HG03039 (cell line): ENCODE measurements at regions not wholly inside any gene's neighbourhood (a gene's known extent, or its start where the extent isn't known, plus 50 kb on each side); places are given as distances from the start of the nearest gene placed in this dataset.

Experiments used
- ATAC-seq: cut with Tn5 transposase; IDR thresholded peaks from one replicate; pipeline ENCODE4 v1.9.1; 2021; ENCODE audit warnings: mild to moderate bottlenecking, moderate library complexity; ENCODE audit not compliant: unreplicated experiment

DNA sequence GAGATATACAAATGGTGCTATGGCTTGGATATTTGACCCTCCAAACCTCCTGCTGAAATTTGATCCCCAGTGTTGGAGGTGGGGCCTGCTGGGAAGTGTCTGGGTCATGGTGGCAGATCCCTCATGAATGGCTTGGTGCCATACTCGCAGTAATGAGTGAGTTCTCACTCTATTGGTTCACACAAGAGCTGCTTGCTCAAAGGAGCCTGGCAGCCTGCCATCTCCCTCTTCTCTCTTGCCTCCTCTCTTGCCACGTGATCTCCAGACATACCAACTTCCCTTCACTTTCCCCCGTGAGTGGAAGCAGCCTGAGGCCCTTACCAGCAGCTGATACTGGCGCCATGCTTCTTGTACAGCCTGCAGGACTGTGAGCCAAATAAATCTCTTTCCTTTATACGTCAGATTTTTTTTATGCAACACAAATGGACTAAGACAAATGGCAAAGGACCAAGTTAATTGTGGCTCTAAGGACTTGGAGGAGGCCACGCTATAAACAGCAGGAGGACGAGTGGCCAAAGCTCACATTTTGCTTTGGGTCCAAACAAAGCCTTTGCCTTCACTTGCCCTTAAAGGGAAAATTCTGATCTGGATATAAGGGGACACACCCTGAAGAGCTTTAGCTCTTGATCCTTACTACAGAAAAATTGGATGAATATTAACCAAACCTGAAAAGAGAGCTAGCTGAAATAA, 214.7 kb downstream of the SS18 start:
- no peak for ATAC-seq

DNA sequence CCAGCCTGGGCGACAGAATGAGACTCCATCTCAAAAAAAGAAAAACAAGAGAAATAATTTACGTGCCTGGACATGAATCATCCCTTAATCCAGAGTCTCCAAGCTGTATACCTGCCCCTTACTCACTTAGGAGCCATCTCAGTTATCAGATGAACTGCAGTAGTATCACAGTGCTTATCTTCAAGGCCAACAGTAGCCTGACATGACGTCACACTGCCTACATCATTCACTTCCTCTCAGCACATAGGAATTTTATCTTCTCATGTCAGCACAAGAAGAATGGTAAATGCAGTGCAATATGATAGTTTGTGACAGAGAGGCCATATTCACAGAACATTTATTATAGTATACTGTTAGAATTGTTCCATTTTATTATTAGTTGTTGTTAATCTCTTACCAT, 216.6 kb downstream of the SS18 start:
- ATAC-seq: no peak

DNA sequence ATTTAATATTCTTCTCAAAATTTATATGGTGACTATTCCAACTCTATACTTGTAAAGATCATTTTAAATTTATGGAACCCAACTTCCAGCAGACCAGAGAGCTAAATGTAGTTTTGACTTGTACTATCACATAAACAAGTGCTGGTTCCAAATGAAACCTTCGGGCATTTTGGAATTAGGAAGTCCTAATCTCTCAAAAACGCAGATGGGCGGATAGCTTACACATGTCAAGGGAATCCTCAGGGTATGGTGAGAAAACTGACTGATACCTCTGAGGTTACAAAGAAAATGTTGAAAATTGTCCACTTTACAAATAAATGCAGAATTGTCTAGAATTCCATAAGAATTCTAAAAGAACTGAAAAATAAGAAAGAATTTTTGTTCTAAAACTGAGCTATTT, 224.1 kb downstream of the SS18 start:
- ATAC-seq: no peak

DNA sequence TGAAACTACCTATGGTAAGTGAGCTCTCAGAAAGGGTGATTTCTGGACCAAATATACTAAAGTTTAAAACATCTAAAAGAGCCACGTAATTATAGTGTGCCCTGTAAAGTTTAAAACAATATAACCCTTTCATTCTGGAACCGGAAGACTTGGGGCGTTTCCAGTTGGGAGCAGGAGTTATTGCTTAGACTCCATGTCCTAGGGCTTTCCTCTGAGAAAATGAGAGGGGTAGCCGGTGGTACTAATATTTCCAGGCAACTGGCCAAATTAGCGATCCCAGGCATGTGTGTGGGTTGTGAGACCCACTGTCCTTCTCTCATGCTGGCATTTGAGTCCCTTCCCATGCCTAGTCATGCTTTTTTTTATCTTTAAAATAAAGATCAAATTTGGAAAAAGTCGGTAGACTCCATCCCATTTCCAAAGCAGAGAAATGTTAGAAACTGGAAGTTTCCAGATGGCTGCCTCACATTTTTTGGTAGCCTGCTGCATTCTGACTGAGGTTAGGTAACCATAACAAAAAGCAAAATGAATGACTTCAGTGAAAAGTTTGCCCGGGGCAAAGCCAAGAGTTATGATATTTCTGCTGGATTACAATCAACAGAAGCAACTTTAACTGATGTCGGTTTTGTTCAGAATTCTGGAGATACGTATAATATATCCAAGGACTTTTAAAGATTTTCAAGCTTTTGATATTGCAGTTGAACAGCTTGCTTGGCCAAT, 227.4 kb downstream of the SS18 start:
- no peak for ATAC-seq

DNA sequence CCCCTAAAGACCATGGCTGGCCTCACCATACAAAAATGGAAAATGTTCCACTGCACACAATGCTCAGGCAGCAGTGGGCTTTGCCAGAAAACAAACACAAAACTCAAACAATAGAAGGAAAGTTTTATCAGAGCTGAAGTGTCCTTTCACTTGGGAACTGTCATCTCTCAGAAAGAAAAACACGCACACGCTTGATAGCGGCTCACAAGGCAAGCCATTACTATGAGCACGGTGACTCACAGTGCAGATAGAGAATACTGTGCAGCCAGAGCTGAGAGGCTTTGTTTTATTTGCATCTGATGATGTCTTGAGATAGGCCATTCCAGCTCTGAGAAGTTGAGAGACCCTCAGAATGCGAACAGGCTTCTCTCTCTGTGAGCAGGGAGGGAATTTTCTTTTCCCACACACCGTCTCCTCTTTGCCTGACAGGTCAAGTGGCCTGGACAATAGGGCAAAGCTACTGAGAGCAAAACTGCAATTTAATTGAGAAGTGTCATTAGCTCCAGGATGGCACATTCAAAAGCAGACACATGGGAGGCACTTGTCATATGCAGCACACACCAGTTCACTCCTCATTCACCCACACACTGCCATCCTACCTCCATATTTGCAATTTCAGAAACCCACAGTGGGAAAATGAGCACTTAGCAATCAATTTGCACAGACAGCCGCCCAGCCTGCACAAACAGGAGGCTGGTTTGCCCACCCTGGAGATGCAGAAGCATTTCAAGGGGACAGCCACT, 236.6 kb downstream of the SS18 start:
- ATAC-seq: no peak

DNA sequence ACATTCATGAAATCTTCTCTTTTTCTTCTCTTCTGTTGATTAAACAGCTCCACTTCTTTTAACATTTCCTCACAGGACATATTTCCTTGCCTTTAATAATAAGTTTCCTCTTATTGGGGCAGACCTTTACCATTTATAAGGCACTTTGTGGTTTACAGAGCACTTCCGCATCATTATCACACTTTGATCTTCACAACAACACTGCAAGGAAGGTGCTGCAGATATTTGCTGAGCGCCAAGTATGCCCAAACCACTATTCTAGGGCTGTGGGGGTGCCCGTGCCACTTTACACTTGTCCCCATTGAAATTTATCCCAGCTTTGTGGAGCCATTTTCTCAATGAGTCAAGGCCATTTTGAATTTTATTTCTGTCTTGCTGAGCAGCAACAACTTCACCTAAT, 246.6 kb downstream of the SS18 start:
- ATAC-seq: no peak

DNA sequence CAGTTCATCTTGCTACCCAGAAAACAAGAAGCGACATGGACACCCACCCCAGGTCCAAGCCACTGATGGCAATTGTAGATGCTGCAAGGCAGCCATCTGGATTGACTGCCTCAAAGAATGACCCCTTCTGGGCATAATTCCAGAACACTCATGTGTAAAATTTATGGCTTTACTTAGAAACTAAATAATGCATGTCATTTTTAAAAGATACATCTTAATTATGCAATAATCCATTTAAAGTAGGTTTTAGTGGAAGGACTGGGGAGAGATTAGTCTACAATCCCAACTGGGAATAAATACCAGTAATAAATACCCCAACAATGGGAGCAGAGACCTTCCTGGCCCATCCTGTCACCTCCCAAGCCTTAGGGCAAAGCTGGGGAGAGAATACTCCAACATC, 247.7 kb downstream of the SS18 start:
- ATAC-seq: no peak

DNA sequence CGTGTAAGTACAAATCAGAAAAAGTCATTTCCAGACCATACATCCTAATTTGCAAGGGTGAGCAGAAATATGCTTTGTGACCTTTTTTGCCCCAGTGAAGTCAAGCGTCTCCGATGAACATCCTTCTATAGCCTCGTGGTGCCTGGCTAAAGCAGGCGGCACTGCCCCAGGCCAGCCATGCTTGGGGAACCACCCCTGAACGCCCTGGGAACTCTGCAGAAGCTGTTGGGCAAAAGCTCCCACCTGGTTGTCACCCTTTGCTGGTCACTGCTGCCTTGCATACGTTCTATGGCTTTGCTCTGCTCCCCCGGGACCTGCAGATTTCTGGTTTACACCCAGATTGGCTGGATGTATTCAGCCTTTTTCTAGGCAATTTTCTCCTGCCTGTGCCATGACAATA, 256.4 kb downstream of the SS18 start:
- ATAC-seq: no peak

DNA sequence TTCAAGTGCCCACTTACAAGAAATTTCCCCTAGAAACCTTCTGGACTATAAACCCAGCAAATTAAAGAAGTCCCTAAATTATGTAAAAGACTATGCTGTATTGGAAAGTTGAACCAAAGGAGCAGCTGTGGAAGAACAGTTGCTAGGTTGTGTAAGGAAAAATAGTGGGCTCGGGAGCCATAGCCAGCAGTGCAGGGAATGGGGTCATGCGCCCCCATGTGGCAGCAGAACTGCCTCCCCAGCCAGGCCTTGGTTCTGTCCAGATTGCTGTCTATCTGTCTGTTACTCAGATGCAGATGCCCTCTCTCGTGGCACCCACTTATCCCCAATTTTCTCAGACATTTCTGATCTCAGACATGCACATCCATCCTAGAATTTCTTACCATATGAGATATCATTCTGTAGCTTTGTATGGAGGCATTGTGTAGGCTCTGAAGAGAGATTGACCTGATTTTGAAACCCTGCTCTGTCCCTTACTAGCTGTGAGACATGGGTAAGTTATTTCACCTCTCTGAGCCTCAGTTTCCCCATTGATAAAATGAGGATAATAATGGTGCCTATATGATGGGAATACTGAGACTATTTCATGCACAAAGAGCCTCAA, 258.3 kb downstream of the SS18 start:
- ATAC-seq: no peak

DNA sequence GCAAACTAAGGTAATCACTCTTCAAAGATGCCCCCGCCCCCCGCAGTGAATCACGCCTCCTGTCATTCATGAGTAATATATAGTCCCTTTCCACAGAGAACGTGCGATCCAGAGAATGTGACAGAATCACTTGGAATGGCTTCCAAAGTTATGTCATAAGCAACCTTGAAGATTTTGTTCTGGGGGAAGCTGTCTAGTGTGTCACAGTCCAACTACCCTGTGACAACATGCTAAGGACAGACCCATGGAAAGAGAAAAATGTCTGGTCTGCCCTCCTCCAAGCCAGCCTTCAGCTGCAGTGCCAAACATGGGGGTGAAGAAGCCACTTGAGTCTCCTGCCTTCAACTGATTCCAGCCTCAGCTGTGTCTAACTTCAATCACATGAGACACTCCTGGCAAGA, 259.1 kb downstream of the SS18 start:
- ATAC-seq: no peak

DNA sequence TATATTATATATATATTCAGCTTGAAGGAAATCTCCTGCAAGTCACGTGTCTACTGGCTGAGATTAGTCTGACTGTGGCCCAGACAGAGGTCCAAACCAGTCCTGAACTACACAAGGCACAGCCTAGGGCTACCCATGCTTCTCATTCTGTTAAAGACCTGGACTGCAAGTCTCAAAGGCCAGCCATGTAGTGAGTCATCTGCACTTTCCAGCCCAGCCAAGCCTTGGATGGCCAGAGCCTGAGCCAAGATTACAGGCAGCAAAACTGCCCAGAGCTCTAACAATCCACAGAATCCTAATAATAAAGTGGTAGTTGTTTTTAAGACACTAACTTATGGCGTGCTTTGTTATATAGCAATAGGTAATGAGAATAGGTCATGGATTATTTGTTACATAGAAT, 259.6 kb downstream of the SS18 start:
- ATAC-seq: no peak

DNA sequence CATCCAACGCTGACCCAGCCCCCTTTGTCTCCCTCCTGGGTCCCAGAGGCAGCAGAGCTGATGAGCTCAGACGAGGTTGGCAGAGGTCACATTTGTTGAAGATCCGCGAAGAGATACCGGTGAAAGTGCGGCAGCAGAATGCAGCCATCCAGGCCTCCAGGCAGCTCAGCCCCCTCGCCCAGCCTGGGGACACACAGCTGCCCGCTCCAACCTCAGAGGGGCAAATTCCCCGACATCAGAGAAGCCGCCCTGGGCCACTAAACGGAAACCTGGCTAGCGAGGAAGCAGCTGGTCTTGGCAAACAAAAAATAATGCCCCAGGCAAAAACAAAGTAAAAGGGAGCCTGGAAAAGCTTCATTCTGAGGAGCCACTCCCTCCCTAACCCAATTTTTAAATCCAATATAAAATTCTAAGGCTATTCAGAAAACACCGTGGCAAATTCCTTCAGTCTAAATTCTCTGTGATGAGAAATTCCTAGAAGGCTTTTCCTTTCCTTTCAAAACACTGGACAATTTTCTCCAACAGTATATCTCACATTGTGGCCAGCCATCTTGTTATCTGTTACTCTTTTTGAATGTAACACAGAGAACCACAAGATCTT, 262.4 kb downstream of the SS18 start:
- no peak for ATAC-seq

DNA sequence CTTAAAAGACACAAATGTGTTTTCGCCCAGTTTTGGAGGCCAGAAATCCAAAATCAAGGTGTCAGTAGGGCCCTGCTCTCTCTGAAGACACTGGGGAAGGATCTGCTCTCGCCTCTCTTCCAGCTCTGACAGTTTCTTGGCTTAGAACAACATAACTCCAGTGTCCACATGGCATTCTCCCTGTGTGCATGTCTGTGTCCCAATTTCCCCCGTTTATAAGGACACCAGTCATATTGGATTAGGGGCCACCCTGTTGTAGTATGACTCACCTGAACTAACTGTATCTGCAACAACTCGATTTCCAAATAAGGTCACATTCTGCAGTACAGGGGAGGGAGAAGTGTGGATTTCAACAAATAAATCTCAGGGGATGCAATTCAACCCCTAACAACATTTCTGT, 263.2 kb downstream of the SS18 start:
- ATAC-seq: no peak

DNA sequence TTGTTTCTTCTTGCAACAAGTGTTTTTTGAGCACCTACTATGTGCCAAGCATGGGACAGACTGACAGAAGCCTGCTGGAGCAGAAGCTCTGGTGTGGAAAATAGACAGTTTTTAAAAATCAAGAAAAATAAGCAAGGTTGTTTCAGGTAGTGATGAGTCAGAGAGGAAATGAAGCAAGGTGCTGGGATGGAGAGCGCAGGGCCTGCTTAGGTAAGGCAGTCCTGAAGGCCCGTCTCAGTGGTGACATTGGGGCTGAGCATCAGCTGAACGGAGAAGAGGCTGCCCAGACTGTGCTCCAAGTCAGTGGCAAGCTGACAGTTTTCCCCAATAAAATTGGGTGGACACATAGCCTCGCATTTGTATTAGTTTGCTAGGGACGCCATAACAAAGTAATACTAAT, 263.6 kb downstream of the SS18 start:
- ATAC-seq: no peak

DNA sequence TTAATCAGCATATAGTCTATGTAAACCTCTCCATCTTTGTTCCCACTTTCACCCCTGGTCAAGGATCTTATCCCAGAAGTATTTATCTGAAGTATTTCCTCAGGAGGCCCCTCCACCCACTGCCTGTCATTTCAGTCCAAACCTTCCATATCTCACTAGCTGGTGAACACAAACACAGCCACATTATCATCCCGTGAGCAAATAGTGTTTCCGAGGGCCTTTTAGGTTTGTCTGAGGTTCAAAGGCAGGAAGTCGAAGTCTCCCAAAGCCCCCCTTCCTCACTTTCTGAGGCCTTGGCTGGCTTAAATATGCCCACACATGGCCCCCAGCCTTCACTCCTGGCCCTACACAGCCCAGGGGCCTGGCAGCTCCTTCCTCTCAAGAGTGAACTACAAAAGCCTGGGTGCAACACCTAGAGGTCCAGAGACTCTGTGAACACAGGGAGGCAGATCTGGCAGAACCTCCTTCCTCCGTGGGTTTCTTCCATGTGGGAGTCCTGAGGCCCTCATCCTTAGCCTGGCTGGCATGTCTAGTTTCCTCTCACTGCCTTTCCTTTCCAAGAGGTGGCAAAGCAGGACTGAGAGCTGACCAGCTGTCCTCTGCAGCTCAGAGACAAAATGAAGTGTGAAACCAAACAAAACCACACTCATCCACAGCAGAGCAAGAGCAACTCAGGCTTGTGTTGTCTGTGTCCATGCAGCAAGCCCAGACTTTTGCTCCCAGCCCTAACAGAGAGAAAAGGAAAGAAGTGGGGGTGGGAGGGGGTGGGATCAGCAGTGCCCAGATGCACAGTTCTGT, 264.2 kb downstream of the SS18 start:
- ATAC-seq: no peak

DNA sequence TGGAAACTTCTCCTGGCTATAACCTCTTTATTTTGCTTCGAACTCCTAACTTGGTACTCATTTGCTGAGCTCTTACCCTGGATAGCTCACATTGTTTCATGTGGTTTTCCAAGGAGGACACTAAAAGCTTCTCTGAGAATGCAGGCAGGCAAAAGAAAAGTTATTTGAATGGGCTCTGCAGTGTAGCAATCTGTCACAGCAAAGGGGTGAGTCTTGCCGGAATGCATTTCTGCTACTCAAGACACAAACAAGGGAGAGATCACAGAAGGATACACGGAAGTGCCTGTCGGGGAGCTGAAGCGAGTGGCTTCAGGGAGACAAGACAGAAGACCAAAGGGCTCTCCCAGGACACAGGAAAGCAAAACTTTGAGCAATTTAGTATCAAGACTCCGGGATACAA, 265.4 kb downstream of the SS18 start:
- no peak for ATAC-seq

DNA sequence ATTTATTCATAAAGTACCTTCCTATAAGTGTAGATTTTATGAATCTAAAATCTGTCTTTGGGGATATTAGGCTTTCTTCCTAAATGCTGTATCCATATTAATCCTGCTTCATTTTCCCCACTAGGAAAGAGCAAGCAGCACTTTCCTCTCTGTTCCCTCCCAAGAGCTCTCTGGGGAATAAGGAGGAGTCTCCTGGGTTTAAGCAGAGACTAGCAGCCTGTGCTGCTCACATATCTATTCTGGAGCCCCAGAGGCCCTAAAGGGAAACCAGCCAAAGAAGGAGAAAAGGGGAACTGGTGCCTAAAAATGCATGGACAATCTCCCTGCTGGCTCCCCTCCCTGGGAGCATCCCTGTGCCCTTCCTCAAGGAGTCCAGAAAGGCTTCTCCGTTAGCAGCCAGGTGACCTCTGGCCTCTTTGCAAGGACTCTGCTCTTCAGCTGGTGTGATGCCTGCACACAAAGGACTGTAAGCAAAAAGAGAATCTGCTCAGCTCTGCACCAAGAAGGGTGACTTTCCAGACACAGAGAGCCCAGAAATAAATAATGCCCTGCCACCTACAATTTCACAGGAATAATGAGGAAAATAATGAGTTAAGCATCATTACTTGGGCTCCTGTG, 270.6 kb downstream of the SS18 start:
- no peak for ATAC-seq

DNA sequence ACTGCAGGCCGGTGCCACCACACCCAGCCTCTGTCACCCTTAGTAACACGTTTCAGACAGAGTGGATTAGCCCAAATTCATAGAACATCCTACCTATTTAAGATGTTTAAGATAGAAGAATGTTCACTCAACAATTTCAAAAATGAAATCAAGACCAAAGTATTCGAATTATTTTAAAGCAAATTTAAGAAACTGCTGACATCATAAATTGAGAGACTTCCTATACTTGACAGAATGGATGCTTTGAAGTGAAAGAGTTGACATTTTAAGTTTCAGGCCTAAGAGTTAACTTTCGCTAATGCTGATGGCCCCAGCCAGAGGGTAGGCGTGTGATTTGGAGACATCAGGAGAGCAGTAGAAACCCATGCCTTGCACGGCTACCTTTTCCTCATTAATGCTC, 271.9 kb downstream of the SS18 start:
- no peak for ATAC-seq

DNA sequence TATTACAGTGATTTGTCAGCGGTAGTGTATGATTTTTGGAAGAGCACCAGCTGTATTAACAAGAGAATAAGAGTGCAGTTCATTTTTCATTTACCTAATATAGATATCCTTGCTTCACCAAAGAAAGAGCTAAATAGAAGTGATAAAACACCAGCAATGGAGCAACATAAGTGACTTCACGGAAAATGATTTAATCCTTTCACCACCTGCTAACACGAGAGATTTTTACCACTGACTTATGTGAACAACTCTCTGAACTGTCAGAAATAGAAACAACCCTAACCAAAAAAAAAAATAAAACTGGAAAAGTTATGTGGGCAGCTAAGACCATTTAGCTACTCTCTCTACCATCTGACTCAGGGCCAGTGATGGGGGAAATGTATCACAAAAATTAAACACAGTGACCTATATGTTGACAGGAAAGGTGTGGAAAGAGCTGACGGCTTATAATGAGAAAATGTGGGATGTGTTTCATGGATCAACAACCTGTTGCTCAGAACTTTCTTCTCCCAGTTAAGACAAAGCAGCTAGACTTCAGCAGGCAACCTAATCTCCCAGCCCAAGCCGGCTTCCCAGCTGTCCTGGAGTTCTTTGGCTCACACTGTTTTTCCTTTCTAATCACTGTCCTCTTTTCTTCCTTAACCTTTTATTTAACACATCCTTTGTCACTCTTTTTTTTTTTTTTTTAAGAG, 272.7 kb downstream of the SS18 start:
- ATAC-seq: no peak

DNA sequence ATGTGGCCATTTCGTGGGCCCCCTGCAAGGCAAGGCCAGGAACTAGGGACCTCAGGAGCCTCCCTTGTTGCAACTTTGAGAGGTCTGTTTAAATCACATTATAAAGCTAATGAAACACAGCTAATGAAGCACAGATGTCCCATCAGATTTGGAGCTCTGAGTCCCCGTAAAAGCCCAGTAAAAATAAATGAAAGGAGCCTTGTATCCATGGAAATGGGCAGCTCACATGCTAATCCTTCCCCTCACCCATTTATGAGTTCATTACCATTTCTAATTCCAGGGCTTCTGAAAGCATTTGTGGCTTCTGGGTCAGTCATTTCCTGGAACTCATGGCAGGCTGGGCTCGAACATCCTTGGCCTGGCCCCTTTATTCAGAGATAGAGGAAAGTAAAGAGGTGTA, 274.8 kb downstream of the SS18 start:
- no peak for ATAC-seq
